Stimulated activated CD8-positive, alpha-beta memory T cell treated with anti-CD3 and anti-CD28 coated beads, Interleukin-7, amount 100 ng/mL, for 4 hours (primary cell): ENCODE measurements at regions not wholly inside any gene's neighbourhood (a gene's known extent, or its start where the extent isn't known, plus 50 kb on each side); places are given as distances from the start of the nearest gene placed in this dataset.
"Not testable (repeated sequence)": the region's sequence is repeated elsewhere in the genome, so short reads cannot be mapped to it uniquely, and the experiment has no call there.

Experiments
- DNase-seq, 2 donors: peaks; one replicate each; pipeline ENCODE4 v3.0.0-alpha.2; 2020; ENCODE audit warnings: low read depth in 2 of 2

DNA sequence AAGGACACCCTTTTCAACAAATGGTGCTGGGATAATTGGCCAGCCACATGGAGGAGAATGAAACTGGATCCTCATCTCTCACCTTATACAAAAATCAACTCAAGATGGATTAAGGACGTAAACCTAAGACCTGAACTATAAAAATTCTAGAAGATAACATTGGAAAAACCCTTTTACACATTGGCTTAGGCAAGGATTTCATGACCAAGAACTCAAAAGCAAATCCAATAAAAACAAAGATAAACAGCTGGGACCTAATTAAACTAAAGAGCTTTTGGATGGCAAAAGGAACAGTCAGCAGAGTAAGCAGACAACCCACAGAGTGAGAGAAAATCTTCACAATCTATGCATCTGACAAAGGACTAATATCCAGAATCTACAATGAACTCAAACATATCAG, 96.9 kb upstream of the BNIP2 start:
- DNase-seq = not testable (repeated sequence)

DNA sequence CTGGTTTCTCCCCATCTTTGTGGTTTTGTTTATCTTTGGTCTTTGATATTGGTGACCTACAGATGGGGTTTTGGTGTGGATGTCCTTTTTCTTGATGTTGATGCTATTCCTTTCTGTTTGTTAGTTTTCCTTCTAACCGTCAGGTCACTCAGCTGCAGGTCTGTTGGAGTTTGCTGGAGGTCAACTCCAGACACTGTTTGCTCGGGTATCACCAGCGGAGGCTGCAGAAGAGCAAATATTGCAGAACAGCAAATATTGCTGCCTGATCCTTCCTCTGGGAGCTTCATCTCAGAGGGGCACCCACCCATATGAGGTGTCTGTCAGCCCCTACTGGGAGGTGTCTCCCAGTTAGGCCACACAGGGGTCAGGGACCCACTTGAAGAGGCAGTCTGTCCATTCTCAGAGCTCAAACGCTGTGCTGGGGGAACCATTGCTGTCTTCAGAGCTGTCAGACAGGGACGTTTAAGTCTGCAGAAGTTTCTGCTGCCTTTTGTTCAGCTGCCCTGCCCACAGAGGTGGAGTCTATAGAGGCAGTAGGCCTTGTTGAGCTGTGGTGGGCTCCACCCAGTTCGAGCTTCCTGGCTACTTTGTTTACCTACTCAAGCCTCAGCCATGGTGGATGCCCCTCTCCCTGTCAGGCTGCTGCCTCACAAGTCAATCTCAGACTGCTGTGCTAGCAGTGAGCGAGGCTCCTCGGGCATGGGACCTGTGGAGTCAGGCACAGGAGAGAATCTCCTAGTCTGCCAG, 94.8 kb upstream of the BNIP2 start:
- not testable (repeated sequence) for DNase-seq

DNA sequence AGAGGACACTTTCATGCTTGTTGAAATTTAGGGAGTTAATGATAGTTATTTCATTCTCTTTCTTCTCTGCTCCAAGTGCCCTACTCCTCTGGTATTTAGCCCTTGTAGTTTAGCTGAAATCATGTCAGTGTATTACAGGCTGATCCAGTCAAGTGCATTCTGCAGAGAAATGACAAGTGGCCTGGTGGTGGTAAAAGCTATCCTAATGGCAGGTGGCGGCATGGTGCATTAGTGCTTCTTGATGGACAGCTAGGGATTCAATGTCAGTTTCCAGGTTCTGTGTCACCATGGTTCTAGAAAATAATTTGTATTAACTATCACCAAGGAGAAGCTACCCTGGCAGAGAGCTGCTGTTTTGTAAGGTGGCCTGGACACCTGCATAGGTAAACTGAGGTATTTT, 90.0 kb upstream of the BNIP2 start:
- no peak for DNase-seq

GRCh38 chr15:59764775-59765174, 75.7 kb upstream of the BNIP2 start:
- no peak for DNase-seq

GRCh38 chr15:59762558-59762957, 73.4 kb upstream of the BNIP2 start:
- DNase-seq = no peak

DNA sequence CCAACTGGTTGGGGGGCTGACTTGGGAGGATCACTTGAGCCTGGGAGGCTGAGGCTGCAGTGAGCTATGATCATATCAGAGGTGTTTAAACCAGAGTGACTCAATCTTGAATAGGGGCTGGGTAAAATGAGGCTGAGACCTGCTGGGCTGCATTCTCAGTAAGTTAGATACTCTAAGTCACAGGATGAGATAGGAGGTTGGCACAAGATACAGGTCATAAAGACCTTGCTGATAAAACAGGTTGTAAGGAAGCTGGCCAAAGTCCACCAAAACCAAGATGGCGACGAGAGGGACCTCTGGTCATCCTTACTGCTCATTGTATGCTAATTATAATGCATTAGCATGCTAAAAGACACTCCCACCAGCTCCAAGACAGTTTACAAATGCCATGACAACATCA, 71.1 kb upstream of the BNIP2 start:
- not testable (repeated sequence) for DNase-seq

DNA sequence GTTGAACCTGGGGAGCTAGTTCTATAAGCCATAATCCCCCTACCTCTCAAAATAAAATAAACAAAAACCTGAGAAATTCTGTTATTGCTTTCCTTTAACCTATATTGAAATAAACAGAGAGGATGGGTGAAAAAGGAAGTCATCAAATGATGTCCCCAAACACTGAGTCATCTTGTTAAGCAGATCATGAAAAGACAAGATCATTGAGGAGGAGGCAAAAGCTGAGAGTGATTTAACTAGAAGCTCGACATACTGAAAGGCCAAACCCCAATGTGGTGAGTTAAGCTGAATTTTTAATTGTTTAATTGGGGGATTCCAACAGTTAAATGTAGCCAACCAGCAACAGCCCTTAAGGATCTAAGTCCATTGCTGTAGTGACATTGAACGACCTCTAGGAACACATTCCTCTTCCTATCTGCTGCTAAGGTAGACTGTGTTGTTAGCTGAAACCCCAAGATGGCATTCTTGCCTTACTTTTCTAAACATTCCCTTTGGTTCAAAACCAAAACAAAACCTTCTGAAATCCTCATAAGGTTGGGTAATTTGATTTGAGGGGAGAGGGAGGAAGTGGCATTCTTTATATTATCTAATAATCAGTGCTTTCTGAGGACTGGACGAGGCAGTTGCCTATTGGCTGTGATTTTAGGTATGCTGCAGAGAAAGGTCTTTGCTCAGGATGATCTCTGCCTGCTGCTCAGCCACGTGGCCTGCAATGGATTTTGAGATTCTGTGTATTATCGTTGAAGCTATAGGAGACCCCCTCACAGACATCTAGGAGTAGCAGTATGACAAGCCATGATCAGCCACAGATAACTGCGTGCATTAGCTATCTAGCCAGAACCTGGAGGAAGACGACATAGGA, 62.7 kb upstream of the BNIP2 start:
- DNase-seq = no peak

DNA sequence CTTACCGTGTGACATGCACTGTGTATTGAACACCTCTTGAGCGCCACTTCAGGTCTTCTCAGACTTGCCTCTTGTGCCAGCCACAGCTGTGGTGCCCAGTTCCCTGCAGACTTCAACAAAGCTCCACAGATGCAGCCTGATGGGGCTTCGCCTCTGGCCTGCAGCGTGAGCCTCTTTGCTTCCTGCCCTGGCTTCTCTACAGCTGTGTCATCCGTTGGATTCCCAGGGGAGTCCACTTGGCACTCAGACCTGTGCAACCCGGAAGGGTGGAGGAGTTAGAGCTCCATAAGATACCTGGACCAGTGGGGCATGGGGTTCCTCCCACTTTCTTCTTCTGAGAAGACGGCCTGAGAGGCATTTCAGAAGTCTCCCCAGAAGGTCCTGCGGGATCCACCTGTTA, 57.7 kb upstream of the BNIP2 start:
- DNase-seq = no peak

DNA sequence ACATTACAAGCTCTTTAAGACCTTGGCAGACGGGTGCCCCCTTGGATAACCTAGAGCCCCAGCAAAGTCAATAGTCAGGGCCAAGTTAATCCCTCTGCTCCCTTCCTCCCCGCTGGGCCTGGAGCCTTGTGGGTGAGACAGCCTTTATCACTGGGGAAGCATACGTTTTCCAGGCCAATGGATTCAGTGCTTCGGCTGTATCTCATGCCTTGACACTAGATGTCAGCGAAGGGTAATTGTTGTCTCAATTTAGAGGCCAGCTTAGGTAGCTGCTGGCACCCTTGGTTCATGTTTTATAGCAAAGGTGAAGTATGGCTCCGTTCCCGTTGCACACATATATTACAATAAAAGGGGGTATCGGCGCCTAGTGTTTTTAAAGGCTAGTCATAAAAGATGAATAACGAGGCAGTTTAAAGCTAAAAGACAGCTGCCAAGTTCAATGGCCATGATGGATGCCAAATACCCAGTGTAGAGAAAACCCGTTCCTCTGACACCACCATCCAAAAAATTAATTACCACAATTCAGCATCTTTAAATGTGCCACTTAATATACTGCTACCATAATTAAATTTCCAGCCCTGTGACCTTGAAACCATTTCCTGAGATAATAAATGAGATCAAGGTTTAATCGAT, 52.3 kb upstream of the BNIP2 start:
- no peak for DNase-seq

DNA sequence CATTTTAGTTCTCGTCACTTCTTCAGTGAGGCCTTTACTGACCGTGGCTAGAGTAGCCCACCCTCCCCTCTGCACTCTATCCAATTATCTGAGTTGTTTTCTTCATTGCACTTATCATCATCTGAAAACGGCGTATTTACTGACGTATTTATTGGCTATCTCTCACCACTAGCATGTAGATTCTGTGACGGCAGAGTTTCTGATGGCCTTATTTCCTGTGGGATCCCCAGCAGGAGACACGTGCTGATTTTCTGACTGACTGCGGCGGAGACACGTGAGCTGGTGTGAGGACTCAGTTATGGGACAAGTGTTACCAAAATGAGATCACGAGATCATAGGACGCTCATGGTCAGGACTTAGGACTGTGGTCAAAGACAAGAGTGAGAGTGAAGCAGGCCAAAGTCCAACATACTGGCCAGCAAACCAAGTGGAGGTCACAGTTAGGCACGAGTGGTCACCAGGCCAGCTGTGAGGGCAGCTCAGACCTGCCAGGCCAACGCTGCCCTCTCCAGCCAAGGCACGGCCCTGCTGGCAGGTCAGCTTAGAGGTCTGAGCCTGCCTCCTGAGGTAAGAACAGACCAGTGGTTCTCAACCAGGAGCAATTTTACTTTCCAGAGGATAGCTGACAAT, 50.6 kb upstream of the BNIP2 start:
- no peak for DNase-seq
